ENCODE measurements at regions not wholly inside any gene's neighbourhood (a gene's known extent, or its start where the extent isn't known, plus 50 kb on each side); places are given as distances from the start of the nearest gene placed in this dataset.
A peak's percentile ranks its signal among the peaks of the same experiment; 100 is the strongest.
"Not testable (repeated sequence)": the region's sequence is repeated elsewhere in the genome, so short reads cannot be mapped to it uniquely, and the experiment has no call there.

DNA sequence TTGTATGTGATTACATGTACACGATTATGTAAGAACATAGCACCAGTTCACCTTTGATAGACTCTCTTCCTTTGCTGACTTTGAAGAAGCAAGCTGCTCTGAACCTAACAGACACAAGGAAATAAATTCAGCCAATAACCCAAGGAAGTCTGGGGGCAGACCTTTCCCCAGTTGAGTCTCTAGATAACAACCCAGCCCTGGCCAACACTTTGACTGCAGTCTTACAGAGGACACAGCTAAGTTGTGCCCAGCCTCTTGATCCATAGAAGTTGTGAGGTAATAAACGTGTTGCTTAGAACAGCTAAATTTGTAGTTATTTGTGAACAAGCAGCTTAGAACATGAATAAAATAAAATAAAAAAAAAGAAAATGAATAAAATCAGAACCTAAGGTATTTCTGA lies 116.3 kb downstream of the PRR15 start:
- H3K36me3 ChIP-seq; intact Hi-C loops (cut with DNase I); H3K4me1 ChIP-seq; ATAC-seq; H3K4me3 ChIP-seq; DNase-seq; H3K27ac ChIP-seq; H3K9me3 ChIP-seq; H3K27me3 ChIP-seq: not testable (repeated sequence)
- 42% methylated on average over 2 of the region's 2 CpGs for WGBS (ENCODE audit: insufficient coverage, low coverage, low lambda C conversion rate, missing lambda C conversion rate)

DNA sequence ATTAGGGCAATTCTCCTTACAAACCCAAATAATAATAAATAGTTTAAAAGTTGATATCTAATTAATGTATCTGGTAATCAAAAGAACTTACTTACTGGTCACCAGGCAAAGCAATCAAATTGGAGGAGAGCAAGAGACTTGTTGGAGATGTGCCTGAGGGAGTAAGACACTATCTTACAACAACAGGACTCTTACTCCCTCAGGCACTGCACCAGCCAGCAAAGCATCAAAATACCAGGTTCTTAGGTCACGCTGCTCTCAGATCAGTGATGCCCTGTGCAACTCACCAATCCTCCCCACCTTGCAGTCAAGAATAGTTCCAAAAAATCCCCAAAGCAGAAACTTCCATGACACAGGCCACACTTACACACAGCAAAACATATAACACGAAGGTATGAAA lies 117.0 kb downstream of the PRR15 start:
- WGBS (ENCODE audit: insufficient coverage, low coverage, low lambda C conversion rate, missing lambda C conversion rate): 71% methylated on average over 1 of the region's 2 CpGs
- ATAC-seq; H3K4me1 ChIP-seq; H3K4me3 ChIP-seq; H3K36me3 ChIP-seq; intact Hi-C loops (cut with DNase I); H3K27ac ChIP-seq; H3K9me3 ChIP-seq; DNase-seq; H3K27me3 ChIP-seq: not testable (repeated sequence)

DNA sequence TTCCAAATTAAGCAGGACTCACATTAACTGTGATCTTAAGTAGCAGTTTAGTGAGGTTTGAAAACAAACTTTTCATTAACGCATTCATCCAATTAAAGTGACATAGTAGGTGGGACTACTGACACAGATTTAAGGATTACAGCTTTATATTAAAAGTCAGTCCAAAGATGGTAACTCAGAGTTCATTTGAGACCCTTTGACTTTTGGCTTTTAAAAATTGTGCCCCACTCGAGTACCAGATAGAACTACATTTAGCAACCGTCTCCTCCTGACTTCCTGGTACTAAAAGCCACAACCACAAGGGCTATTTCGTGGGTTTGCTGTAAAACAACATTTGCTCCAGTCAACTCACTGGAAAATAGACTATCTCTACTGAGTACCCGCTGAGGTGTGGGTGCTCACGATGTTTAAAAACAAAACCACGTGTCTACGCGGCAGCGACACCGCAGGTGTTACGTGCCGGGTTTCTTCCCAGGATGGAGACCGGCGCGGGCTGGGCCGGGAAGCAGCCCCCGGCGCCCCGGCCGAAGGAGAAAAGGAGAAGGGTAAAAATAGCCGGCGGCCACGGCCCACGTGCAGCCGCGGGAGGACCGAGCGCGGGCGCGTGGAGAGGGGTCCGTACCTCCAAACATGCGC lies 120.6 kb downstream of the PRR15 start:
- H3K27me3 ChIP-seq; H3K4me1 ChIP-seq; H3K9me3 ChIP-seq; H3K36me3 ChIP-seq; intact Hi-C loops (cut with DNase I); DNase-seq: not testable (repeated sequence)
- peak; percentile 37 to 56 (median 40) for ATAC-seq
- peak overlapping the region; percentile 86 to 93 (median 93) for H3K27ac ChIP-seq
- WGBS (ENCODE audit: insufficient coverage, low coverage, low lambda C conversion rate, missing lambda C conversion rate): 1% methylated on average over 4 of the region's 34 CpGs
- H3K4me3 ChIP-seq: peak overlapping the region; percentile 70 to 83 (median 78)

DNA sequence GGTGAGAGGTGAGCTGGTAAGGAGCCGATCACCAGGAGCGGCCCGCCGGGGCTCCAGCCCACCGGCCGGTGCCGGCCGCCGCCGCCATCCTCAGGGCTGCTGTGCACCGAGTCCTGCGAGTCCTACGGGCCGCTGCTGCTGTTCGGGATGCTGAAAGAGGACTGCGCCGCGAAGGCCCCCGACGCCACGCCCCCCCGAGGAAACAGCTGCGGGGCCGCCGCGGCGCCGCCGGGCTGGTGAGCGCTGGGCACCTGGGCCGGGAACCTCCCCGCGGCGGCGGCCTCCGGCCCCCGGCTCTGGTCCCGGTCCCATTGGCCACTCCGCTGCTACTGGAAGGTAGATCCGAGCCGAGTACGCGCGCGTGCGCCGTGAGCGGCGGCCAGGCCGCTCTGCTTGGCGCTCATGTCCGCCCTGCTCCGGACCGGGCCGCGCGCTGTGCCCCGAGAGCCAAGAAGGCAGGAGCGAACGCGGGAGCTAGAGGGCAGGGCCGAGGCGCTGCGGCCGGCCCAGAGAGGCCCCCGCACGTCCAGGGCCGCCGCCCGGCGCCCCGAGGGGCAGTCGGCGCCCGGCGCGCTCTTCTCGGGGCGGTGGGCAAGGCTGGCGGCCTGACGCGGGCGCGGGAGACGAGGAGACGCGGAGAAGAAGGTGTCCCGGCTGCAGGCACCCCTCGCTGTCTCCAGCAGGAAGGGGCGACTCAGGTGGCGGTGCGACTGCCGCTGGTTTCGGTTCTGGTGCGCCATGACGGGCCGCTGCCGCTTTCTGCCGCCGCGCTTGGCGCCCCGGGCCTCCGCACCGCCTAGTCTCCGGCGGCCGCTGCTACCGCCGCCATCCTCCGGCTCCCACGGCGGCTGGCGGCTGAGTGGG lies 121.3 kb upstream of the WIPF3 start:
- H3K27ac ChIP-seq: peak overlapping the region; percentile 86 to 93 (median 93)
- no peaks in the 10 kb centered on the region for H3K36me3 ChIP-seq
- ATAC-seq (peak; percentile 89 to 95 (median 92)), DNase-seq (peak; percentile 83 to 88 (median 84))
- H3K9me3 ChIP-seq: no peaks in the 10 kb centered on the region
- peak overlapping the region; percentile 70 to 83 (median 78) for H3K4me3 ChIP-seq
- WGBS (ENCODE audit: insufficient coverage, low coverage, low lambda C conversion rate, missing lambda C conversion rate): 0% methylated on average over 11 of the region's 114 CpGs
- peaks cover 0 to 5% (median 0%) of the 10 kb centered on the region in 4 donors for H3K4me1 ChIP-seq
- intact Hi-C loops (cut with DNase I): no loop called here
- TF ChIP-seq POLR2A (IDR thresholded peaks at IDR 0.05): peak; percentile 54
- TF ChIP-seq, protein P1, sequence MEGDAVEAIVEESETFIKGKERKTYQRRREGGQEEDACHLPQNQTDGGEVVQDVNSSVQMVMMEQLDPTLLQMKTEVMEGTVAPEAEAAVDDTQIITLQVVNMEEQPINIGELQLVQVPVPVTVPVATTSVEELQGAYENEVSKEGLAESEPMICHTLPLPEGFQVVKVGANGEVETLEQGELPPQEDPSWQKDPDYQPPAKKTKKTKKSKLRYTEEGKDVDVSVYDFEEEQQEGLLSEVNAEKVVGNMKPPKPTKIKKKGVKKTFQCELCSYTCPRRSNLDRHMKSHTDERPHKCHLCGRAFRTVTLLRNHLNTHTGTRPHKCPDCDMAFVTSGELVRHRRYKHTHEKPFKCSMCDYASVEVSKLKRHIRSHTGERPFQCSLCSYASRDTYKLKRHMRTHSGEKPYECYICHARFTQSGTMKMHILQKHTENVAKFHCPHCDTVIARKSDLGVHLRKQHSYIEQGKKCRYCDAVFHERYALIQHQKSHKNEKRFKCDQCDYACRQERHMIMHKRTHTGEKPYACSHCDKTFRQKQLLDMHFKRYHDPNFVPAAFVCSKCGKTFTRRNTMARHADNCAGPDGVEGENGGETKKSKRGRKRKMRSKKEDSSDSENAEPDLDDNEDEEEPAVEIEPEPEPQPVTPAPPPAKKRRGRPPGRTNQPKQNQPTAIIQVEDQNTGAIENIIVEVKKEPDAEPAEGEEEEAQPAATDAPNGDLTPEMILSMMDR (IDR thresholded peaks at IDR 0.05): peak in 2 of 4 donors; percentile 11 to 14
- no peaks in the 10 kb centered on the region for H3K27me3 ChIP-seq

DNA sequence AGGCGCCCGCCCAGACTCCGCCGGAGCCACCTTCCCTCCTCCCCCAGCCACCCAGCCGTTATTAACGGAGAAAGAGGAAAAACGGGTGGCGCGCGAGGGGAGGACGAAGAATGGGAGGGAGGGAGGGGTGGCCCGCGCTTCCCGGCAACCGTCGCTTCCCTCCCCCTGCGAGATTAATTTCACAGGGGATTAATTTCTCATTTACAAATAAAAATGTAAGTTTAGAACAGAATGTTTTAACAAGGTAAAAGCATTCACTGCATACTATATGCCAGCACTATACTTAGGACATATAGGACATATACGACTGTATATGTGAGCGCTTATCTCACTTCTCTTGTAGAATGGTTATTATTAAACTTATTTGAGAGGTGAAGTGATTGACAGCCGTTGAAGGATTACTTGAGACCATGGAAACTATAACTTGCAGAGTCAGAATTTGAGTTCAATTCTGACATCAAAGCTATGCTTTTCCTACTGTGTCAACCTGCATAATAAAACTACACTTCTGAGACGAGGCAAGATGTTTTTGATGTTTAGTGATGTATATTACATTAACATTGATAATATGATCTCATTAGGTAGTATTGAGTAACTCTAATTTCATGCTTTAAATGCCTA lies 120.5 kb upstream of the WIPF3 start:
- Histone ChIP-seq H3K27ac (peak overlapping the region; percentile 86 to 93 (median 93)), H3K4me3 (peak overlapping the region; percentile 70 to 83 (median 78))
- H3K4me1 ChIP-seq; intact Hi-C loops (cut with DNase I); H3K9me3 ChIP-seq; H3K27me3 ChIP-seq; H3K36me3 ChIP-seq; DNase-seq: not testable (repeated sequence)
- peak in 2 of 4 donors; percentile 1 to 2 for ATAC-seq
- under 1% methylated on average over 16 of the region's 21 CpGs for WGBS (ENCODE audit: insufficient coverage, low coverage, low lambda C conversion rate, missing lambda C conversion rate)

DNA sequence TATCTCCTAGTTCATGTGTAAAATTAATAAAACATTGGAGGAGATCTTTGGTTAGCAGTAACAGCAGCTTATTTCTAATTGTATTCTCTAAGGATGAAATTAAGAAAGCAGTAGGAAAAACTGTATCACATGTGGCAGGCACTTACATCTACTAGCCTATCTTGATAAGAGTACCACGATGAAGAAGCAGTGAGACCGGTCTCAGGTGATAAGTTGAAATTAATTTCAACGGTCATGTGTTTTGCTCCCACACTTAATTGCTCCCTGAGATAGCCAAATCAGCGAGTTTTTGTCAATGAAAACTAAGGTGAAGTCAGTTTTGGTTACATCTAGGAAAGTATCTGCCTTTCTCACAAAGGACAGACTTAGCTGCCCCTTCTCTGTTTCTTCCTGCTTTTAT lies 115.8 kb upstream of the WIPF3 start:
- H3K4me3 ChIP-seq; H3K9me3 ChIP-seq; H3K36me3 ChIP-seq; ATAC-seq; H3K27me3 ChIP-seq; DNase-seq; H3K27ac ChIP-seq; intact Hi-C loops (cut with DNase I); H3K4me1 ChIP-seq: not testable (repeated sequence)
- 79% methylated on average over 4 of the region's 4 CpGs for WGBS (ENCODE audit: insufficient coverage, low coverage, low lambda C conversion rate, missing lambda C conversion rate)

DNA sequence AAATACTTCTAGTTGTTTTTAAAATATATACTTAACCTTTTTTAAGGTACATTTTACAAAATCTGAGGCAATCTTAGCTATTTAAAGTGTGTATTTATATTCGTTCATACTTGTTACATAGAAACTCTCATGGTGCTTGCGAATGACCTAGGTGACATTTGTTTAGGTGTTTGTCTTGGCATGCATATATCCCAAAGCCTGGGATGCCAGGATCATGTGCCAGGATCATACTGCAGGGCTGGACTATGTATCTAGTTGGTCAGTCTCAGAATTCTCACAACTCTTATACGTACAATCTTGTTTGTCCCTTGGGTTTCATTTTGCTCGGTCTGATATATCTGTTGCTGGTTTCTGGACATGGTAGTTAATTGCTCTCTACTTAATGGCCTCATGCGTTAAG lies 109.9 kb upstream of the WIPF3 start:
- ATAC-seq (peak; percentile 80 to 89 (median 84)), DNase-seq (peak; percentile 23 to 61 (median 55))
- 27% methylated on average over 5 of the region's 5 CpGs for WGBS (ENCODE audit: insufficient coverage, low coverage, low lambda C conversion rate, missing lambda C conversion rate)
- H3K27ac ChIP-seq; H3K4me3 ChIP-seq; H3K36me3 ChIP-seq; H3K9me3 ChIP-seq; H3K27me3 ChIP-seq; intact Hi-C loops (cut with DNase I); H3K4me1 ChIP-seq: not testable (repeated sequence)

DNA sequence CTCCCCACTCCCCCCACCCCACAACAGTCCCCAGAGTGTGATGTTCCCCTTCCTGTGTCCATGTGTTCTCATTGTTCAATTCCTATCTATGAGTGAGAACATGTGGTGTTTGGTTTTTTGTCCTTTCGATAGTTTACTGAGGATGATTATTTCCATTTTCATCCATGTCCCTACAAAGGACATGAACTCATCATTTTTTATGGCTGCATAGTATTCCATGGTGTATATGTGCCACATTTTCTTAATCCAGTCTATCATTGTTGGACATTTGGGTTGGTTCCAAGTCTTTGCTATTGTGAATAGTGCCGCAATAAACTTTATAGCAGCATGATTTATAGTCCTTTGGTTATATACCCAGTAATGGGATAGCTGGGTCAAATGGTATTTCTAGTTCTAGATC lies 106.6 kb upstream of the WIPF3 start:
- WGBS (ENCODE audit: insufficient coverage, low coverage, low lambda C conversion rate, missing lambda C conversion rate): 76% methylated on average over 2 of the region's 2 CpGs
- DNase-seq; ATAC-seq; H3K27me3 ChIP-seq; H3K4me1 ChIP-seq; H3K36me3 ChIP-seq; H3K9me3 ChIP-seq; H3K4me3 ChIP-seq; H3K27ac ChIP-seq; intact Hi-C loops (cut with DNase I): not testable (repeated sequence)

DNA sequence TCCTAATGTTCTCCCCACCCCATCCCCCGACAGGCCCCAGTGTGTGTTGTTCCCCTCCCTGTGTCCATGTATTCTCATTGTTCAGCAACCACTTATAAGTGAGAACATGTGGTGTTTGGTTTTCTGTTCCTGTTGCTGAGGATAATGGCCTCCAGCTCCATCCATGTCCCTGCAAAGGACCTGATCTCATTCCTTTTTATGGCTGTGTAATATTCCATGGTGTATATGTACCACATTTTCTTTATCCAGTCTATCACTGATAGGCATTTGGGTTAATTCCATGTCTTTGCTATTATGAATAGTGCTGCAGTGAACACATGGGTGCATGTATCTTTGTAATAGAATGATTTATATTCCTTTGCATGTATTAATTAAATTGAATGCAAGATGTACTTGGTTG lies 104.8 kb upstream of the WIPF3 start:
- DNase-seq; intact Hi-C loops (cut with DNase I); H3K4me3 ChIP-seq; H3K27ac ChIP-seq; H3K9me3 ChIP-seq; ATAC-seq; H3K36me3 ChIP-seq; H3K4me1 ChIP-seq; H3K27me3 ChIP-seq: not testable (repeated sequence)
- WGBS (ENCODE audit: insufficient coverage, low coverage, low lambda C conversion rate, missing lambda C conversion rate): 70% methylated on average over 1 of the region's 1 CpG

DNA sequence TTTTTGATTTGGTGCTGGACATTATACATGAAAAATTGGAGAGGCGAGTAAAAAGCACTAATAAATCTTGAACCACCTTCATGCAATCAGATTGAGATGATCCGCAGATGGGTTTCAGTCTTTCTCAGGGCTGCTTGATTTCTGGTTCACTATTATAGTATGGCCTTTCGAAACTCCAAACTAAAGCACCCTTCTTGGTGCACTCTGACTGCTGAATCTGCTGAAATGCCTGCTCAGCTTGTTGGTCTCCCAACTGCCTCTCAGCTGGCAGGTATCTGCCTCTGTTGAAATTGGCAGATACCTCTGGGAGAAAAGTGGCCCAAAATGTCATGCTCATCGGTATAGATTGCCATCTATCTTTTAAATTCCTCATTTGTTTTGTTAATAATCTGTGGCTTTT lies 102.5 kb upstream of the WIPF3 start:
- H3K27ac ChIP-seq; DNase-seq; H3K4me3 ChIP-seq; H3K27me3 ChIP-seq; intact Hi-C loops (cut with DNase I); H3K36me3 ChIP-seq; H3K4me1 ChIP-seq; H3K9me3 ChIP-seq: not testable (repeated sequence)
- ATAC-seq: peak in 1 of 4 donors; percentile 45
- 79% methylated on average over 4 of the region's 4 CpGs for whole genome bisulfite sequencing (ENCODE audit: insufficient coverage, low coverage, low lambda C conversion rate, missing lambda C conversion rate)

Data from right lobe of liver (tissue), 6 donors.